ENCODE measurements at regions not wholly inside any gene's neighbourhood (a gene's known extent, or its start where the extent isn't known, plus 50 kb on each side); places are given as distances from the start of the nearest gene placed in this dataset.

DNA sequence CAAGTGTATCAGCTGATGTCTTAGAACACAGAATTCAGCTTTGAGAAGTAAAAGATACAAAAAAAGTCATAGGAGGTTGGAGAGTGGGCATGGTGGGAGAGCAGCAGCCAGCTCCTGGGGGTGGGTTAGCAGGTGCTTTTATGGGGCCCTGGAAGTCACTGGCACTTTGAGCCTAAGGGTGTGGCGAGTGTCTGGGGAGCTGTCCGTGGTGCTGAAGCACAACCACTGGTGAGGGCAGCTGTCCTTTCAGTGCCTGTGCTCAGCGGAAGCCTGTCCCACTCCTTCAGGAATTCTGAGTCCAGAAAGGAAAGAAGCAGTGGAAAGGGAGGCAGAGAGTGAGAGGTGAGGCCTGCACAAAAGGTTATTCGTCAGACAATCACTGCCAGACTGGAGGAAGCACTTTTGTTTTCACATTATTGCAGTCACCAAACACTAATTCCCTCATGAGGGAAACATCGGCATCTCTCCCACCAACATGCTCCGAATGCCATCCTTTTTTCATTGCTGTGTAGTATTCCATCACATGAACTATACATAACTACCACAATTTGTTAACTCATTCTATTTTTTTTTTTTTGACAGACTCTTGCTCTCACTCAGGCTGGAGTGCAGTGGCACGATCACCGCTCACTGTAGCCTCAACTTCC, 59.4 kb upstream of the RAPGEF1 start (continued):
- TF ChIP-seq SOX13 (IDR thresholded peaks at IDR 0.05) (no peak), SOX13 (CRISPR knock-in tag; conservative IDR thresholded peaks at IDR 0.05 in 1 of 2, IDR thresholded peaks at IDR 0.05 in 1 of 2) (0 out of 4 replicates have a peak, but pooled peaks of 1 of the 2 experiments have one; percentile 26), ADNP (CRISPR knock-in tag; IDR thresholded peaks at IDR 0.05) (no peak), SRY (CRISPR knock-in tag; IDR thresholded peaks at IDR 0.05) (peak; percentile 81; the same call in 1 of the 2 replicates), ZNF777 (CRISPR knock-in tag; IDR thresholded peaks at IDR 0.05) (peak; percentile 55; the same call in 1 of the 2 replicates), ZNF124 (CRISPR knock-in tag; IDR thresholded peaks at IDR 0.05) (peak; percentile 81), ISL2 (CRISPR knock-in tag; IDR thresholded peaks at IDR 0.05) (0 out of 2 replicates have a peak, but pooled peaks have one; percentile 24), JARID2 (CRISPR knock-in tag; IDR thresholded peaks at IDR 0.05; ENCODE audit: insufficient replicate concordance) (no peak), HOXA7 (CRISPR knock-in tag; IDR thresholded peaks at IDR 0.05) (no peak), ZSCAN21 (CRISPR knock-in tag; IDR thresholded peaks at IDR 0.05; ENCODE audit: borderline replicate concordance) (peak; percentile 44; the same call in 1 of the 2 replicates), DNMT1 (CRISPR knock-in tag; IDR thresholded peaks at IDR 0.05) (no peak), RXRB (CRISPR knock-in tag; IDR thresholded peaks at IDR 0.05; ENCODE audit: borderline replicate concordance) (peak; percentile 61; the same call in 1 of the 2 replicates), ZNF607 (CRISPR knock-in tag; IDR thresholded peaks at IDR 0.05; ENCODE audit: borderline replicate concordance) (peak; percentile 45; the same call in 1 of the 2 replicates), ZBTB38 (CRISPR knock-in tag; IDR thresholded peaks at IDR 0.05) (0 out of 2 replicates have a peak, but pooled peaks have one; percentile 29), TAF15 (IDR thresholded peaks at IDR 0.05; ENCODE audit: low read depth, low read length, poor library complexity, severe bottlenecking) (no peak), HNF4G (IDR thresholded peaks at IDR 0.05; ENCODE audit: borderline replicate concordance, low read depth, low read length) (no peak), HNF4G (CRISPR knock-in tag; IDR thresholded peaks at IDR 0.05; ENCODE audit: borderline replicate concordance, low read depth) (no peak), ZKSCAN1 (IDR thresholded peaks at IDR 0.05; ENCODE audit: low read length) (no peak), ZNF331 (CRISPR knock-in tag; IDR thresholded peaks at IDR 0.05) (peak; percentile 89), RAD51 (IDR thresholded peaks at IDR 0.05; ENCODE audit: borderline replicate concordance) (no peak), FOXC1 (CRISPR knock-in tag; IDR thresholded peaks at IDR 0.05; ENCODE audit: borderline replicate concordance) (peak; percentile 69; the same call in 1 of the 2 replicates), ZBTB7A (CRISPR knock-in tag; IDR thresholded peaks at IDR 0.05) (peak; percentile 39; the same call in 1 of the 2 replicates), GZF1 (CRISPR knock-in tag; IDR thresholded peaks at IDR 0.05) (0 out of 2 replicates have a peak, but pooled peaks have one; percentile 36), PHF20 (CRISPR knock-in tag; IDR thresholded peaks at IDR 0.05) (peak; percentile 40; the same call in 1 of the 2 replicates), HOXD1 (CRISPR knock-in tag; IDR thresholded peaks at IDR 0.05) (peak; percentile 66; the same call in 1 of the 2 replicates), KLF9 (CRISPR knock-in tag; IDR thresholded peaks at IDR 0.05; ENCODE audit: low read depth) (0 out of 2 replicates have a peak, but pooled peaks have one; percentile 43), SP2 (CRISPR knock-in tag; IDR thresholded peaks at IDR 0.05) (no peak)
- TF ChIP-seq, protein P1, sequence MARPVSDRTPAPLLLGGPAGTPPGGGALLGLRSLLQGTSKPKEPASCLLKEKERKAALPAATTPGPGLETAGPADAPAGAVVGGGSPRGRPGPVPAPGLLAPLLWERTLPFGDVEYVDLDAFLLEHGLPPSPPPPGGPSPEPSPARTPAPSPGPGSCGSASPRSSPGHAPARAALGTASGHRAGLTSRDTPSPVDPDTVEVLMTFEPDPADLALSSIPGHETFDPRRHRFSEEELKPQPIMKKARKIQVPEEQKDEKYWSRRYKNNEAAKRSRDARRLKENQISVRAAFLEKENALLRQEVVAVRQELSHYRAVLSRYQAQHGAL (CRISPR knock-in tag; IDR thresholded peaks at IDR 0.05; ENCODE audit: not compliant biosample characterization) = peak; percentile 90
- TF ChIP-seq, protein P2, sequence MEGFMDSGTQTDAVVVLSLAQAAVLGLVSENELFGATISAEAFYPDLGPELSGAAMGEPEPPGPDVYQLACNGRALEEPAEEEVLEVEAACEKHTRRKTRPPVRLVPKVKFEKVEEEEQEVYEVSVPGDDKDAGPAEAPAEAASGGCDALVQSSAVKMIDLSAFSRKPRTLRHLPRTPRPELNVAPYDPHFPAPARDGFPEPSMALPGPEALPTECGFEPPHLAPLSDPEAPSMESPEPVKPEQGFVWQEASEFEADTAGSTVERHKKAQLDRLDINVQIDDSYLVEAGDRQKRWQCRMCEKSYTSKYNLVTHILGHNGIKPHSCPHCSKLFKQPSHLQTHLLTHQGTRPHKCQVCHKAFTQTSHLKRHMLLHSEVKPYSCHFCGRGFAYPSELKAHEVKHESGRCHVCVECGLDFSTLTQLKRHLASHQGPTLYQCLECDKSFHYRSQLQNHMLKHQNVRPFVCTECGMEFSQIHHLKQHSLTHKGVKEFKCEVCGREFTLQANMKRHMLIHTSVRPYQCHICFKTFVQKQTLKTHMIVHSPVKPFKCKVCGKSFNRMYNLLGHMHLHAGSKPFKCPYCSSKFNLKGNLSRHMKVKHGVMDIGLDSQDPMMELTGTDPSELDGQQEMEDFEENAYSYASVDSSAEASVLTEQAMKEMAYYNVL (CRISPR knock-in tag; IDR thresholded peaks at IDR 0.05; ENCODE audit: borderline replicate concordance) = no peak
- TF ChIP-seq, protein P3, sequence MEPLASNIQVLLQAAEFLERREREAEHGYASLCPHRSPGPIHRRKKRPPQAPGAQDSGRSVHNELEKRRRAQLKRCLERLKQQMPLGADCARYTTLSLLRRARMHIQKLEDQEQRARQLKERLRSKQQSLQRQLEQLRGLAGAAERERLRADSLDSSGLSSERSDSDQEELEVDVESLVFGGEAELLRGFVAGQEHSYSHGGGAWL (CRISPR knock-in tag; IDR thresholded peaks at IDR 0.05) = peak; percentile 89; the same call in 1 of the 2 replicates
